ENCODE measurements at regions not wholly inside any gene's neighbourhood (a gene's known extent, or its start where the extent isn't known, plus 50 kb on each side); places are given as distances from the start of the nearest gene placed in this dataset.
A peak's percentile ranks its signal among the peaks of the same experiment; 100 is the strongest.

- H3K36me3 ChIP-seq (ENCODE audit: control insufficient read depth, insufficient read depth, low read length): no peaks in the 10 kb centered on the region
- Mint-ChIP-seq H3K4me3 (no peak overlapping the region), H3K27ac (no peak overlapping the region), H3K4me1 (no peaks in the 10 kb centered on the region), H3K36me3 (ENCODE audit: low read depth) (no peaks in the 10 kb centered on the region), H3K27me3 (ENCODE audit: insufficient read depth) (no peaks in the 10 kb centered on the region), H3K9me3 (no peaks in the 10 kb centered on the region)
- no peak for DNase-seq
- H3K9ac ChIP-seq (ENCODE audit: extremely low read depth, low read length, poor library complexity, severe bottlenecking): no peak overlapping the region
- no peaks in the 10 kb centered on the region for H3K27me3 ChIP-seq (ENCODE audit: control insufficient read depth, insufficient read depth, low read length, poor library complexity, severe bottlenecking)
- TF ChIP-seq, protein P1, sequence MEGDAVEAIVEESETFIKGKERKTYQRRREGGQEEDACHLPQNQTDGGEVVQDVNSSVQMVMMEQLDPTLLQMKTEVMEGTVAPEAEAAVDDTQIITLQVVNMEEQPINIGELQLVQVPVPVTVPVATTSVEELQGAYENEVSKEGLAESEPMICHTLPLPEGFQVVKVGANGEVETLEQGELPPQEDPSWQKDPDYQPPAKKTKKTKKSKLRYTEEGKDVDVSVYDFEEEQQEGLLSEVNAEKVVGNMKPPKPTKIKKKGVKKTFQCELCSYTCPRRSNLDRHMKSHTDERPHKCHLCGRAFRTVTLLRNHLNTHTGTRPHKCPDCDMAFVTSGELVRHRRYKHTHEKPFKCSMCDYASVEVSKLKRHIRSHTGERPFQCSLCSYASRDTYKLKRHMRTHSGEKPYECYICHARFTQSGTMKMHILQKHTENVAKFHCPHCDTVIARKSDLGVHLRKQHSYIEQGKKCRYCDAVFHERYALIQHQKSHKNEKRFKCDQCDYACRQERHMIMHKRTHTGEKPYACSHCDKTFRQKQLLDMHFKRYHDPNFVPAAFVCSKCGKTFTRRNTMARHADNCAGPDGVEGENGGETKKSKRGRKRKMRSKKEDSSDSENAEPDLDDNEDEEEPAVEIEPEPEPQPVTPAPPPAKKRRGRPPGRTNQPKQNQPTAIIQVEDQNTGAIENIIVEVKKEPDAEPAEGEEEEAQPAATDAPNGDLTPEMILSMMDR (conservative IDR thresholded peaks at IDR 0.05): peak; percentile 51
- no peak overlapping the region for H3K4me3 ChIP-seq (ENCODE audit: low read length)
- H3K27ac ChIP-seq (ENCODE audit: low read depth, low read length): no peak overlapping the region
- 92 to 93% methylated on average over 5 of the region's 5 CpGs for WGBS, 2 experiments (ENCODE audit: insufficient coverage in 1 of 2, insufficient read length in 1 of 2)
- no peaks in the 10 kb centered on the region for H3K9me3 ChIP-seq (ENCODE audit: control insufficient read depth, low read length)
- H3K4me1 ChIP-seq (ENCODE audit: control insufficient read depth, insufficient read depth, low read length): no peaks in the 10 kb centered on the region
Observed at GRCh38 chr6:29227235-29227634, 56.5 kb downstream of the OR2J2 start.

DNA sequence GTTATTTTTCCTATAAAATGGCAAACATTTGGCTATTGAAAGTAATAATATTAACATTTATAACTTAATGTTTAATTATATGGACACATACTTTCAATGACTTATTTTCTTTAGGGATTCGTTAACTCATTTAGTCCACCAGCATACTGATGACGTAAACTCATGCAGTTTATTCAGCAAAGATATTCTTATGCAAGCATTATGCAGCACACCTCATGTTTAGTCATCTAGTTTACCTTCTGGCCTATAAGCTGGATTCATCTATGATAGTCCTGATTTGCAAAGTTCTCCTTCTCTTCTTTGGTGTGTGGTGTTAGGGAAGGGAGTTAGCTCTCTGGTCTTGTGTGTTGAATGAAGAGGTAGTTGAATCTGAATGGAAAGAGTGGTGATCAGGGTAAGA is 60.0 kb downstream of the OR2J2 start:
- no peak overlapping the region for H3K4me3 Mint-ChIP-seq
- no peaks in the 10 kb centered on the region for H3K4me1 Mint-ChIP-seq
- Histone ChIP-seq H3K36me3 (ENCODE audit: control insufficient read depth, insufficient read depth, low read length) (no peaks in the 10 kb centered on the region), H3K27ac (ENCODE audit: low read depth, low read length) (no peak overlapping the region), H3K4me3 (ENCODE audit: low read length) (no peak overlapping the region), H3K27me3 (ENCODE audit: control insufficient read depth, insufficient read depth, low read length, poor library complexity, severe bottlenecking) (no peaks in the 10 kb centered on the region), H3K9ac (ENCODE audit: extremely low read depth, low read length, poor library complexity, severe bottlenecking) (no peak overlapping the region), H3K9me3 (ENCODE audit: control insufficient read depth, low read length) (no peaks in the 10 kb centered on the region), H3K4me1 (ENCODE audit: control insufficient read depth, insufficient read depth, low read length) (peaks cover 3% of the 10 kb centered on the region)
- no peaks in the 10 kb centered on the region for H3K27me3 Mint-ChIP-seq (ENCODE audit: insufficient read depth)
- no peaks in the 10 kb centered on the region for H3K9me3 Mint-ChIP-seq
- no peak for DNase-seq
- no peaks in the 10 kb centered on the region for H3K36me3 Mint-ChIP-seq (ENCODE audit: low read depth)
- no peak overlapping the region for H3K27ac Mint-ChIP-seq
- TF ChIP-seq, protein P1 (conservative IDR thresholded peaks at IDR 0.05): no peak
- 97 to 100% methylated on average over 2 of the region's 2 CpGs for WGBS, 2 experiments (ENCODE audit: insufficient coverage in 1 of 2, insufficient read length in 1 of 2)

DNA sequence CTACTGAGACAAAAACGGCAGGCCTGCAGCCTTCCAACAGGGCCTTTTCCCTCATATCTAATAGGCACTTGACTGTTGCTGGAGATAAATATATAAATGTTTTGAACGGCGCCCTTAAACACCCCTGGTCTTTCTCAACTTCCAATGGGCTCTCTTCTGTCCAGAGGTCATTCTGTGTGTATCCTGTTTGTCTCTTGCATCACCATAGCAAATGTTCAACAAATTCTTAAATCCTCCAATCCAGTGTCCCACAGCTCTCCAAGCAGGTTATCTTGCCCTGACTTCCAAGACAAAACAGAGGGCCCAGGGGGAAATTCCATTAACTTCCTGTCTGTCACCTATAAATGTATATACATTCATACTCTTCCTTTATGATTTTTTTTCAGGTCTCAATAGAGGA is 62.0 kb downstream of the OR2J2 start:
- H3K9me3 Mint-ChIP-seq: no peaks in the 10 kb centered on the region
- peaks cover 2% of the 10 kb centered on the region for H3K4me1 Mint-ChIP-seq
- no peak overlapping the region for H3K9ac ChIP-seq (ENCODE audit: extremely low read depth, low read length, poor library complexity, severe bottlenecking)
- no peaks in the 10 kb centered on the region for H3K36me3 Mint-ChIP-seq (ENCODE audit: low read depth)
- no peak overlapping the region for H3K27ac ChIP-seq (ENCODE audit: low read depth, low read length)
- no peaks in the 10 kb centered on the region for H3K27me3 Mint-ChIP-seq (ENCODE audit: insufficient read depth)
- WGBS, 2 experiments (ENCODE audit: insufficient coverage in 1 of 2, insufficient read length in 1 of 2): 84 to 100% methylated on average over 1 to 3 of the region's 3 CpGs
- H3K9me3 ChIP-seq (ENCODE audit: control insufficient read depth, low read length): no peaks in the 10 kb centered on the region
- TF ChIP-seq, protein P1 (conservative IDR thresholded peaks at IDR 0.05): no peak
- DNase-seq: no peak
- H3K27ac Mint-ChIP-seq: no peak overlapping the region
- H3K4me3 Mint-ChIP-seq: no peak overlapping the region
- H3K4me1 ChIP-seq (ENCODE audit: control insufficient read depth, insufficient read depth, low read length): peaks cover 3% of the 10 kb centered on the region
- no peak overlapping the region for H3K4me3 ChIP-seq (ENCODE audit: low read length)
- H3K36me3 ChIP-seq (ENCODE audit: control insufficient read depth, insufficient read depth, low read length): no peaks in the 10 kb centered on the region
- H3K27me3 ChIP-seq (ENCODE audit: control insufficient read depth, insufficient read depth, low read length, poor library complexity, severe bottlenecking): no peaks in the 10 kb centered on the region

Data from endodermal cell (in vitro differentiated cells).